GDM1 (cell line): ENCODE measurements at regions not wholly inside any gene's neighbourhood (a gene's known extent, or its start where the extent isn't known, plus 50 kb on each side); places are given as distances from the start of the nearest gene placed in this dataset.
A peak's percentile ranks its signal among the peaks of the same experiment; 100 is the strongest.

Experiments
- DNase-seq: peaks from one replicate; lab custom pipeline; 2025; lab: John Stamatoyannopoulos, UW

DNA sequence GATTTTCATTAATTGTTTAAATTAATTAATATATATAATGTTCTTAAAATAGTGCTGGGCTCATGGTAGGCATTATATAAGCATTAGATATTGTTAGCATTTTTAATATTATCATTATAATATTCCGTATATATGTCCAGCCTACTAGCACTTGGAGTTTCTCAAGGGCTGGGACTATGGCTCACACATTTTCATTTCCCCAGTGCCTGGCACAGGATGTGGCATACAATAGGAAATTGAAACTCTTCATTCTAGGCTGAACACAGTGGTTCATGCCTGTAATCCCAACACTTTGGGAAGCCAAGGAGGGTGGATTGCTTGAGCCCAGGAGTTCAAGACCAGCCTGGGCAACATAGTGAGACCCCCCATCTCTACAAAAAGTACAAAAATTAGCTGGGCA, 170.4 kb downstream of the RSL24D1 start:
- no peak for DNase-seq

GRCh38 chr15:55017635-55018034, 179.1 kb downstream of the RSL24D1 start:
- DNase-seq, result no peak

DNA sequence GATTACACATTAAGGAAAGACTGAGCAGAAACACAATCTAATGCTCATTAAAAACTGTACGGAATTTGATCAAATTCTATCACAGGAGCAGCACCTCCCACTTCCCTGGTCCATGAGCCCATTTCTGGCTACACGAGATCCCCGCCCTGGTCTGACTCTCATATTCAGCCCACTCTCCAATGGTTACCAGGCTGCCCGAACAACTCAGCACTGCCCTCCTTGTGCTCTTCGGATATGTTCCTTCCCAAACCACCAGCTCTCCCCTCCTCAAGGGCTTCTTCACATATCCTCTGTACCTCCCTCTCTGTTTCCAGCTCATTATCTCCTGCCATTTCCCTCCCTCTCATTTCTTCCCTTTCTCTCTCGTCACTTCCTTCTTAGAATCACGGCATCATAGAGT, 180.5 kb downstream of the RSL24D1 start:
- no peak for DNase-seq

- DNase-seq, result no peak
Observed at GRCh38 chr15:55015093-55015445, 181.7 kb downstream of the RSL24D1 start.

DNA sequence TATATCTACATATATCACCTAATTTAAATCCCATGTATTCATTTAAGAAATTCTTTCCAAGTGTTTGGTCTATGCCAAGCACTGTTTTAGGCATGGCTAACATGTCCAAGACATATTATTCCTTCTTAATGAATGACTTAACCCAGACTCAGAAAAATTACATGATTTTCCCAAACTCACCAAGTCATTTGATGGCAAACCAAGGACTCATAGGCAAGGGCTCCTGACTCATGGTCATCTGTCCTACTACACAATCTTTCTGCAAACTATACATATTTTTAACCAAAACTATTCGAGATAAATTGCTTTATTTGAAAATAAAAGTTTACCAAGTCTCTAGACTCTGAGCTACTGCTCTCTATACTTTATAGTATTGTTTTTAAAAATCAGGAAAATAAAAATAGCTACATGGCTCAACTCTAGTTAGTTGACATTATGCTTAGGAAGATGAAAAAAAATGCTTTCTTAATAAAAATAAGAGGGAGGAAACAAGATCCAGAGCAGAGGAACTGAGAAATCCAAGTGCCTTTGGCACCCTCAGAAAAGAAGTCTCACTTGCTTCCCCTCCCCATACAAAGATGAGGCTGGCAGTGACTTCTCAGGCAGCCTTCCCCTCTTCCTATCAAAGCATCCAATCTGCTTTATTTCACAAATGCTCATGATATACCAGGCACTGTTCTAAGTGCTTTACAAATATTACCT, 182.2 kb downstream of the RSL24D1 start:
- no peak for DNase-seq

GRCh38 chr15:55008421-55008820, 188.3 kb downstream of the RSL24D1 start:
- no peak for DNase-seq

DNA sequence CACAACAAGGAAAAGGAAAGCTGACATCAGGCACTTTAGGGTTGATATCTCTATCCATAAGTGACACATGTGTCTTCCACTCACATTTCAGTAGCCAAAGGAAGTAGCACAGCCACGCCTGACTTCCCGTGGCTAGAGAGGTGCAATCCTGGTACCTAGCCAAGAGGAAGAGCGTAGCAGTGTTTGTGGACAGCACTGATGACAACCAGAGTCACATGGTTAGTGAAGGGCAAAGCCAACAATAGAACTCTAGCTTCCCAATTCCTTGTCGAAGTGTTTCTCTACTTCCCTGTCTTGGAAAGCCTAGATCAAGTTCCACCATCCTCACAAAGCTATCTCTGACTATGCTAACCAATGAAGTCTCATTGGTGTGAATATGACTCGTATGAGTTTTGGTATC, 189.2 kb downstream of the RSL24D1 start:
- peak; percentile 30 for DNase-seq

- no peak for DNase-seq
Observed at GRCh38 chr15:55005679-55006078, 191.1 kb downstream of the RSL24D1 start.

DNA sequence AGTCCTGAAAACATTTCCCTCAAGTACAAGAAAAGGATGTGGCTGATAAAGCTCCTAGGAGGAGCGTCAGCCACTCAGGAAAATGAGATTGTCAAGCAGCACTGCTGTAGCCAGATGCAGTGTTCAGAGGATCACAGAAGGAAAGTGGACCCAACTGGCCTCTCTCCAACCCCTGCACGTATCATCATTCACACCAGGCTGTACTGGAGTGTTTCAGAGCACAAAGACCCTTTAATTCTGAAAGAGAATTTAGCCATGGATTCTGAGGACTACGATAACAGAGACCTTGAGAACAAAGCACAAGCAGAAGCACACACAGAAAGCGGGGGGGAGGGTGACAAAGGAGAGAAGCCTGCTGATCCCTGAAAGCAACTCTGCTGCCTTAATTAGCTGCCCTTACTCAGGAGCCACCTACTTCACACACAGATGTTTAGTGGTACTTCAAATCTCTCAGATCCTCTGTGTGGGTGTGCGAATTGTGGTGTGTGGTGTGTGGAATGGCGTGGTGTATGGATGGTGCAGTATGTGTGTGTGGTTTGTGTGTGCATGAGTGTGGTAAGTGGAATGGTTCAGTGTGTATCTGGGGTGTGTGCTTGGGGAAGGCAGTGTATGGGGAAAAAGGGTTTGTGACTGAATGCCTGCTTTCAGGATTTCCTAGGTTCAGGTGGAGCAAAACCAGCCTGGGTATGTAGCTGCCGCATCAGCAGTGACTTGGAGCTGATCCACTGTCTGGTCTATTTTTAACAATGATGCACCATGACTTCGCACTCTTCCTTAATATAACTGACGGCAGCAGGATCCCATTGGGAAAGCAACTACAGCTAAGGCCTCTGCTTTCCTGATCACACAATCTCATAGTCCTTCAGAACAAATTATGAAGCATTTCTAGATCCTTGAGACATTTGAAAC, 192.5 kb downstream of the RSL24D1 start:
- no peak for DNase-seq

DNA sequence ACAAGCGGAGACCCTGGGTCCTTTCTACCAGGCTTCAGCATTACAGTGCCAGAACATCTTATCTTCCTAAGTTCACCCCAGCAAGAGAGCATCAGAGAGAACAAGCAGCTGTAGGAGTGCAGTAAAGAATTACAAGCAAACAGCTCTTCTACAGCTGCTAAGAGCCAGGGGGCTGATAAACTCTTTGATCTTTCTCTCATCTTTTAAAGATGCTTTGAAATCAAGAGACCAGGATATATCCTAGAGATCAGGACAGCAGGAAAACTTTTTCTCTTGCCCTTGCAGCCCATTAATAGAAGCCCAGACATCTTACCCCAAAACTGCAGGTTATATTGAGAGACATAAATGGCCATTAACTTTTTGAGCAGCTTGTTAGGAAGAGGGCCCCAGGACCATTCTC, 198.1 kb downstream of the RSL24D1 start:
- no peak for DNase-seq

- no peak for DNase-seq
Observed at GRCh38 chr15:54990793-54991192, 205.9 kb downstream of the RSL24D1 start.

GRCh38 chr15:54987881-54988280, 208.9 kb downstream of the RSL24D1 start:
- no peak for DNase-seq

DNA sequence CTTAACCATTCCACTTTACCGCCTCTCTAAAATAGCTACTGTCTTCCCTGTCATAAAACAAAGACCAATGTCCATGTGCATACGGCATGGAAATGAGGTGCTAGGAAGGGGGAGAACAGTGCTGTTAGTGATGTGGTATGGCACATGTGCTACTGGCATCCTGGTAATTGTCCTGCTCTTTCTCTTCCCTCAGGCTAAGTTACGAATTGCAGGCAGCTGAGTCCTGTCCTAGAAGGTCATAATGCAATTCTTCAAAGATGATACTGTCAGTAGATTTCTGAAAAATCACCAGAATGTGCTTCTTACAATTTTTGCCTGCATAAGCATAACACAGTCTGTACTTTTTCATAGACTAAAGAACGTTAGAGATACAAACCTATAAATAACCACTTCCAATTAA, 216.8 kb downstream of the RSL24D1 start:
- no peak for DNase-seq

DNA sequence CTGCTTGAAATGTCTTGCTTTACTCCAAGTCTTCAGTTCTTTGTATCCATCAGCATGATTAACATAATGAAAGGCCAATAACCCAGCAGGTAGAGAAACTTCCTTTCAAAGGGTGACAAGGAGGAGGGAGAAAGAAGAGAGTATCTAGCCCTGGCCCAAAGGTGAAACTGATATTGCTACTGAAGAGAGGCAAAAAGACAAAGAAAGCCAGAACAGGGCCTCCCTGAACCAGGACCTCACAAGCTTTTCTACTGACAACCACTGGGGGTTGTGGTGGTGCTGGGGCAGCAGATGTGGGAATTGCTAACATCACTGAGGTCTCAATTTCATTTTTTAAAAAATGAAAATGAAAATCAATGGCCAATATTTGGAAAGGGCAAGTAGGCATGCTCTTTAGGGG, 234.1 kb downstream of the RSL24D1 start:
- DNase-seq, result no peak

DNA sequence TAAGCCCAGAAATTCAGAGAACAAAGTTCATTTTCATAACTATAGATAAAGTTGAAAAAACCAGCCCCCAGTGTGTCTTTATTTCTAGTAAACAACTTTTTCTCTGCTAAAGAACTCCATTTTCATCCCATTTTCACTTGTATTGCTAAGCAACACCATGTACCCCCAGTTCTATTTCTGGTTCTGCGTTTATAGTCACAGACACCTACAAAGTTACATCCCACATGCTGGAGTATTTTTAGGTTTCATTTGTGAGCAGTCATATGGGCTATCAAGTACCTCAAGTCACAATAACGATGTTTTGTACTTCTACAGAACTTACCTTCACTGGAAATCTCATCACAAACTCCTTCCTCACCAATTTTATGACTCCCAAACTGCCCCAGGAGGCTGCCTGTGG, 236.5 kb downstream of the RSL24D1 start:
- no peak for DNase-seq

- no peak for DNase-seq
Observed at GRCh38 chr15:54941417-54941816, 255.3 kb downstream of the RSL24D1 start.

DNA sequence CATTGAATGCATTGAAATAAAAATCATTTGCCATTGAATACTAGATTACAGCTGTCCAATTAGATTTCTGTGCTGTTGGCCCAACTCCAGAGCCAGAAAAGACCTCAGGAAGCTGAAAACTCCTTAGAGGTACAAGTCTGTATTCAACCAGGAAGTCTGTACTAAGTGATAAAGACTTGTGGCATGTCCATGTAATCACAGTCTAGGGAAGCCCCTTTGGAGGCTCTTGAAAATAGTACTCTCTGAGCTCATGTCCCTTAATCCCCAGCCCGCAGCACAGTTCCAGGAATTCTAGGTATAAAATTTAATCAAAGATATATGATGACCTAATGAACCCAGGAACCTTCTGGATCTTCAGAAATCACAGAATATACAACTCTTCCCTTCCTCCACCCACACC, 279.4 kb downstream of the RSL24D1 start:
- DNase-seq, result no peak

DNA sequence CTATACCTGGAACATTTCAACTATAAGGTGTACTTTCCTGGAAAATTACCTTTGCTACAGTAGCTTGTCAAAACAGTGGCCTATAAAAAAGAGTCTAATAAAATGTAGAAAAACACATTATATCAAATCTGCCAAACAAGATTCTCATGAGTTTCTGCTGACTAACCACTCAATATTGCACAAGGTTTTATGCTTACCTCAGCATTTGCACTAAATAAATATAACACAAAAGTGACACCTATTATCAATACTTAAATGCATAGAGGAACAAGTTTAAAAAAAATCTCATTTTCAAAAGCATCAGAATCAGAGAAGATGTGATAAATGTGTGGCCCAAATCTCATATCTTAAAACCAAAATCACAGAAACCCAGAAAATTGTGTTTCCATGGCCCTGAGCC, 281.4 kb downstream of the RSL24D1 start:
- no peak for DNase-seq

DNA sequence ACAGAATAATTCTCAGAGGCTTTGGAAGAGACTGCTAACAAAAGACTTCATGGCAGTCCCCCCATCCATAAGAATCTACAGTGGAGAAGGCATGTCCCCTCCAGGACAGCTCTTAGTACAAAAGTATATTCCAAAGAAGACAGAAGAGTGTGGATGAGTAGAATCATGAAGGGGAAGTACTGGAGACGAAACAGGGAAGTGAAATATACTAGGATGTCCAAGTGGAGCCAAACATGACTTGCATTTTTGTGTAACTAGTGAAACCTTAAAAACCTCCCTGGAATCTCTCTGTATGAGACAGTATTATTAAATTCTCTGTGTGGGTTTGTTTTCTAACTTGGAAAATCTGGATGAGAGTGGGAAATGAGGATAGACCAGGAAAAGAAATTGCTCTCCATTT, 312.4 kb downstream of the RSL24D1 start:
- peak; percentile 46 for DNase-seq

DNA sequence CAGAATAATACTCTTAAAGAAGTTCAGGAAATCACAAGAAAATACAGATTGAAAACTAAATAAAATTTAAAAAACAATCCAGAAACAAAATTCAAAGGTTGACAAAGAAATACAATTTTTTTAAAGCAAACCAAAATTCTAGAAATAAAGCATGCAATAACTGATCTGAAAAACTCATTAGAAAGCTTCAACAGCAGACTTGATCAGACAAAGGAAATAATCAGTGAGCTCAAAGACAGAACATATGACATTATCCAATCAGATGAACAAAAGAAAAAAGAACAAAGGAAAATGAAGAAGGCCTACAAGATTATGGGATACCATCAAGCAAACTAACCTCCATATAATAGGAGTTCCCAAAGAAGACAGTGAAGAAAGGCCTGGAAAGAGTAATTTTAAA, 336.8 kb downstream of the RSL24D1 start:
- DNase-seq, result no peak

GRCh38 chr15:54854667-54855066, 342.1 kb downstream of the RSL24D1 start:
- DNase-seq, result no peak

DNA sequence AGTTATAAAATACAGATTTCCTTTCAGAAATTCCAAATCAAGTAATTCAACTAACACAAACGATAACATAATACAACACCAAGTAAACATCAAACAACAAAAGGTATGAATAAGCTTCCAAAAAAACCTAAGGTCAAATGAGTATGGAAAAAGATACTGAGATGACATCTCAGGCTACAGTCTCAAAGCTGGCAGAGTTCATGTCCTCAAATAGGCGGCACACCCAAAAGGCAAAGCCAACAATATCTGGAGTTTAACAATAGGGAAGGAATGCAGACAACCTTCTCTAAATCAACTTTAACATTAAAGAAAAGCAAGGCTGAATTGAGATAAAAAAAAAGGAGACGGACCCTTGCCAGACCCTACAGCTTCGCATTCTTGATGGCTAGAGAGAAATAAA, 346.6 kb downstream of the RSL24D1 start:
- DNase-seq, result no peak

- DNase-seq, result no peak
Observed at GRCh38 chr15:54843006-54843405, 353.7 kb downstream of the RSL24D1 start.
